PFSK-1 (cell line): ENCODE measurements at regions not wholly inside any gene's neighbourhood (a gene's known extent, or its start where the extent isn't known, plus 50 kb on each side); places are given as distances from the start of the nearest gene placed in this dataset.

Experiments used
- FOXP2 ChIP-seq: optimal IDR thresholded peaks from 2 replicates; pipeline ENCODE3; 2011; ENCODE audit warnings: borderline replicate concordance, control low read depth, inconsistent platforms; ENCODE audit not compliant: insufficient read depth; ENCODE audit errors: extremely low read length, extremely low read depth
- POLR2AphosphoS5 ChIP-seq: IDR thresholded peaks from 2 replicates; pipeline ENCODE4 v1.6.1; 2012; ENCODE audit warnings: low read depth, mild to moderate bottlenecking, control low read depth, low read length, moderate library complexity
- SIN3A ChIP-seq: IDR thresholded peaks from 2 replicates; pipeline ENCODE4 v1.6.1; 2012; ENCODE audit warnings: mild to moderate bottlenecking, low read length, moderate library complexity, borderline replicate concordance; ENCODE audit not compliant: insufficient read depth
- TAF1 ChIP-seq: IDR thresholded peaks from 2 replicates; pipeline ENCODE4 v1.6.1; 2012; ENCODE audit warnings: low read length, control low read depth, borderline replicate concordance; ENCODE audit not compliant: insufficient read depth
- TF ChIP-seq, protein P1 (sequence below), 2 experiments: IDR thresholded peaks; 2 replicates each; pipeline versions ENCODE4 v1.6.1 to v1.8.0; 2011 to 2012; ENCODE audit warnings: low read depth in 2 of 2, low read length in 2 of 2, control low read depth in 1 of 2, inconsistent platforms in 1 of 2, mild to moderate bottlenecking in 1 of 2, moderate library complexity in 1 of 2; ENCODE audit not compliant: insufficient read depth in 1 of 2

DNA sequence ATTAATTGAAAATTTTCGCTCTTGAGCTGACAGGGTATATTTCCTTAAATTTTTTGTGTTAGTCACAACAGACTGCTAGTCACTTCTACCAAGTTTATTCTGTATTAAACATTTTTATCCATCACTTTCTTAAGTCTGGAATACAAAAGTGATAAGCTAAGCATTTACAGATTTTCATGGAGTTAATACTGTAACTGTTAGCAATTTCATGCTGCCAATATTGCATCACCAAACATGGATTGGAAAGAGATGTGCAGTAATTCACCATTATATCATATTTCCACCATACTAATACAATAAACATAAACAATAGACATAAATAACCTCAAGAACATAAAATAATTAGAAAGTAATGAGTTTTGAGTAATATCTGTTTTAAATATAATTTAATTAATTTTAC lies 854.0 kb upstream of the CITED2 start:
- TF ChIP-seq POLR2AphosphoS5 (no peak), TAF1 (no peak), FOXP2 (no peak), SIN3A (no peak)
- TF ChIP-seq, protein P1, sequence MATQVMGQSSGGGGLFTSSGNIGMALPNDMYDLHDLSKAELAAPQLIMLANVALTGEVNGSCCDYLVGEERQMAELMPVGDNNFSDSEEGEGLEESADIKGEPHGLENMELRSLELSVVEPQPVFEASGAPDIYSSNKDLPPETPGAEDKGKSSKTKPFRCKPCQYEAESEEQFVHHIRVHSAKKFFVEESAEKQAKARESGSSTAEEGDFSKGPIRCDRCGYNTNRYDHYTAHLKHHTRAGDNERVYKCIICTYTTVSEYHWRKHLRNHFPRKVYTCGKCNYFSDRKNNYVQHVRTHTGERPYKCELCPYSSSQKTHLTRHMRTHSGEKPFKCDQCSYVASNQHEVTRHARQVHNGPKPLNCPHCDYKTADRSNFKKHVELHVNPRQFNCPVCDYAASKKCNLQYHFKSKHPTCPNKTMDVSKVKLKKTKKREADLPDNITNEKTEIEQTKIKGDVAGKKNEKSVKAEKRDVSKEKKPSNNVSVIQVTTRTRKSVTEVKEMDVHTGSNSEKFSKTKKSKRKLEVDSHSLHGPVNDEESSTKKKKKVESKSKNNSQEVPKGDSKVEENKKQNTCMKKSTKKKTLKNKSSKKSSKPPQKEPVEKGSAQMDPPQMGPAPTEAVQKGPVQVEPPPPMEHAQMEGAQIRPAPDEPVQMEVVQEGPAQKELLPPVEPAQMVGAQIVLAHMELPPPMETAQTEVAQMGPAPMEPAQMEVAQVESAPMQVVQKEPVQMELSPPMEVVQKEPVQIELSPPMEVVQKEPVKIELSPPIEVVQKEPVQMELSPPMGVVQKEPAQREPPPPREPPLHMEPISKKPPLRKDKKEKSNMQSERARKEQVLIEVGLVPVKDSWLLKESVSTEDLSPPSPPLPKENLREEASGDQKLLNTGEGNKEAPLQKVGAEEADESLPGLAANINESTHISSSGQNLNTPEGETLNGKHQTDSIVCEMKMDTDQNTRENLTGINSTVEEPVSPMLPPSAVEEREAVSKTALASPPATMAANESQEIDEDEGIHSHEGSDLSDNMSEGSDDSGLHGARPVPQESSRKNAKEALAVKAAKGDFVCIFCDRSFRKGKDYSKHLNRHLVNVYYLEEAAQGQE (IDR thresholded peaks at IDR 0.05; ENCODE audit: insufficient read depth in 1 of 2, low read depth in 2 of 2, low read length in 2 of 2), result no peak

GRCh38 chr6:140226637-140227036 lies 852.2 kb upstream of the CITED2 start:
- no peak for TF ChIP-seq SIN3A
- no peak for TF ChIP-seq FOXP2
- TF ChIP-seq, protein P1 (IDR thresholded peaks at IDR 0.05; ENCODE audit: insufficient read depth in 1 of 2, low read depth in 2 of 2, low read length in 2 of 2), result no peak
- TF ChIP-seq TAF1, result no peak
- no peak for TF ChIP-seq POLR2AphosphoS5

DNA sequence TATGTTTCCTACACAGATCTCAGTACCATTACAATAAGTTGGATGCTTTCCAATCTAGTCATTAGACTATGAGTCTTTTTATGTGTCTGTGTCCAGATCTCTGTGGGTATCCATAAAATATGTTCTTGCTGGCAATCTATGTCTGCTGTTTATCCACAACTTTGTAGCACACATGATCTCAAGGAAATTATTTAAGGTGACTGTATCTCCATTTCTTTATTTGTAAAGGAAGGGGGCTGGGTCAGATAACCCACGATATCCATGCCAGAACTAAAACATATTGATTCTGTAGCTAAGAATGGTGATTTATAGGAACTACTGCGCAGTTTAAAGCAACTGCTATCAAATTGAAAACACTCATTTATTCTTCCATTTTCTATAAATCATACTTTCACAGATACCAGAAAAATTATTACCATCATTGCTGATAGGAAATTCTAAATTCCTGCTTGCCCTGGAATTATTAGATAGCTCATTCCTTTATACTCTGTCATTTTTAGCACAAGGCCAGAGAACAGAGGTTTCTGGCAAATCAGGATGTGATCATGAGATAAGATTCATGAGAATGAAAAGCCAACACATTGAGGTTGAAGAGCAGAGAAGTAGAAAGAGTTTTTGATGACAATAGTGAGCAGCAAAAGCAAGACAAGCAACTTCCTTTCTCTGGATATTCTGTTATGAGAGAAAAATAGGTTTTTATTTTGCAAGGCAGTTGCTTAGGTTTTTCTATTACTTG lies 851.4 kb upstream of the CITED2 start:
- TF ChIP-seq, protein P1 (IDR thresholded peaks at IDR 0.05; ENCODE audit: insufficient read depth in 1 of 2, low read depth in 2 of 2, low read length in 2 of 2), result no peak
- TF ChIP-seq FOXP2, result no peak
- TF ChIP-seq TAF1, result no peak
- TF ChIP-seq SIN3A, result no peak
- TF ChIP-seq POLR2AphosphoS5, result no peak

GRCh38 chr6:140217283-140217682 lies 842.8 kb upstream of the CITED2 start:
- TF ChIP-seq TAF1 (no peak), SIN3A (no peak), FOXP2 (no peak), POLR2AphosphoS5 (no peak)
- TF ChIP-seq, protein P1 (IDR thresholded peaks at IDR 0.05; ENCODE audit: insufficient read depth in 1 of 2, low read depth in 2 of 2, low read length in 2 of 2), result no peak
